Fibroblast of mammary gland (primary cell): ENCODE measurements at regions not wholly inside any gene's neighbourhood (a gene's known extent, or its start where the extent isn't known, plus 50 kb on each side); places are given as distances from the start of the nearest gene placed in this dataset.
A peak's percentile ranks its signal among the peaks of the same experiment; 100 is the strongest.

Experiments
- DNase-seq: peaks from one replicate; pipeline ENCODE4 v3.0.0-alpha.2; 2010; ENCODE audit warnings: low read depth
- H3K4me3 ChIP-seq: 2 replicates; pipeline ENCODE4 v1.5.1; 2011; ENCODE audit warnings: low read depth, mild to moderate bottlenecking, low read length, moderate library complexity; ENCODE audit not compliant: control insufficient read depth
- CTCF ChIP-seq: conservative IDR thresholded peaks from 2 replicates; pipeline ENCODE4 v1.5.1; 2011; ENCODE audit warnings: low read depth, low read length, inconsistent platforms; ENCODE audit not compliant: control insufficient read depth, insufficient read depth

GRCh38 chr14:29350496-29350895 lies 577.2 kb downstream of the PRKD1 start:
- DNase-seq = no peak
- no peak overlapping the region for H3K4me3 ChIP-seq
- TF ChIP-seq CTCF = no peak

- no peak overlapping the region for H3K4me3 ChIP-seq
- DNase-seq = no peak
- no peak for TF ChIP-seq CTCF
Observed at GRCh38 chr14:29351996-29352705, 575.5 kb downstream of the PRKD1 start.

DNA sequence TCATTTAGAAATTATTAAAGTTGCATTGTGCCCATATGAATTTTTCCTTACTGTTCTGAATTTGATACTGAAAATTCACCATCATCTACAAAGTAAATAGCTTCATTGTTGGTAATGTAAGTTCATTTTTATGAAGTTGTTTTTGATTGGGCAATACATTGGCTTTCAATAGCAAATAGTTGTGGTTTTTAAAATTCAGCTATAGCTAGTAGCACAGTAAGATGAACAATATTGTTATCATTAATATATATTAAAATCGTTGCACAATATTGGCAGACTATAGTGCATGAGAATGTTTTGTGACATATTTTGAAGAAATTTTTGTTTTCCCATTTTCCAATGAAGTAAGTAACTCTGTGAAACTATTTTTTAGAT lies 575.0 kb downstream of the PRKD1 start:
- no peak for TF ChIP-seq CTCF
- no peak overlapping the region for H3K4me3 ChIP-seq
- peak; percentile 42 for DNase-seq

DNA sequence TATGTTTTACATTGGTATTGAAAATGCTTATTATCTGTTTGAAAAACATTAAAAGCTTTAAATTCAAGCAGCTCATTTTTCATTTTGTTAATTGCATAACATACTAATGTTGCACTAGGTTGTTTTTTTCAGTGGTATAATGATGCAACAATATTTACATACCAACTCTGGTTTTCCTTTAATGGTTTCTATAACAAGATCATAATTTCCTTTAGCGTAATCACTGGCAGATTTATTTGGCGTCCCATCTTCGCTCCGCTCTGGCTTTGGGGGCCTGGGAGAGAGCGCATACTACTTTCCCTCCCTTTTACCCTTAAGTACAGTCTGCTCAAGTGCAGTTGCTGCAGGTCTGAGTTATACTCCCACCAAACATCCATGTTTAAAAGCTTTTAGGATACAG lies 574.1 kb downstream of the PRKD1 start:
- TF ChIP-seq CTCF = no peak
- no peak for DNase-seq
- no peak overlapping the region for H3K4me3 ChIP-seq

- peak; percentile 18 for DNase-seq
- no peak overlapping the region for H3K4me3 ChIP-seq
- no peak for TF ChIP-seq CTCF
Observed at GRCh38 chr14:29354486-29354885, 573.2 kb downstream of the PRKD1 start.

- no peak for DNase-seq
- no peak overlapping the region for H3K4me3 ChIP-seq
- TF ChIP-seq CTCF = no peak
Observed at GRCh38 chr14:29355331-29355730, 572.3 kb downstream of the PRKD1 start.

- no peak for TF ChIP-seq CTCF
- no peak overlapping the region for H3K4me3 ChIP-seq
- DNase-seq = no peak
Observed at GRCh38 chr14:29355846-29356245, 571.8 kb downstream of the PRKD1 start.
